ENCODE measurements at regions not wholly inside any gene's neighbourhood (a gene's known extent, or its start where the extent isn't known, plus 50 kb on each side); places are given as distances from the start of the nearest gene placed in this dataset.
"Not testable (repeated sequence)": the region's sequence is repeated elsewhere in the genome, so short reads cannot be mapped to it uniquely, and the experiment has no call there.

DNA sequence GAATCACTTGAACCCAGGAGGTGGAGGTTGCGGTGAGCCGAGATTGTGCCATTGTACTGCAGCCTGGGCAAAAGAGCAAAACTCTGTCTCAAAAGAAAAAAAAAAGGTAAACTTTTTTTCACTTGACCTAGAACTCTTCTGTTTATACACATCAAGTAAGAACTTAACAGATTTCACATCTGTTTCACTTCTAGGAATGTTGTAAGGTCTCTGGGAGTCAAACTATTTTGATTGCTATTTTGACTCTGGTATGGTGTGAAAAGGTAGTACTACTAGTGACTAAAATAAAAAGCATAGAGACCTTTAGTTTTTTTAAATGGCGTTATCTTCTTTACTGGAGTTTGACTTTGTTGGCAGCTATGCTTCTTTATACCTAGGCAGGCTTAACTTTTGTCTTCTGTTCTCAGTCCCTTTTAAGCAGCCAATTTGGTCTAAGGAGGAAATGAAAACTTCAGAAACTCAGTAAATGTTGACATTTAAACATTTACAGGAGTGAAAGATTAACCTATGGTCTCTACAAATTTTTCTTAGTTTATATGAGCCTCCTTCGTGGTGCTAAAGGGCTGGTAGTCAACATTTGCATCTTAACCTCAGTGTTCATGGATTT, 84.7 kb downstream of the METTL2B start:
- H3K9me3 Mint-ChIP-seq; H3K27me3 Mint-ChIP-seq (ENCODE audit: low read depth); ATAC-seq; DNase-seq (ENCODE audit: low spot score); CTCF ChIA-PET; H3K36me3 Mint-ChIP-seq; H3K4me1 Mint-ChIP-seq; H3K4me3 Mint-ChIP-seq; H3K27ac Mint-ChIP-seq; POLR2A ChIA-PET: not testable (repeated sequence)

DNA sequence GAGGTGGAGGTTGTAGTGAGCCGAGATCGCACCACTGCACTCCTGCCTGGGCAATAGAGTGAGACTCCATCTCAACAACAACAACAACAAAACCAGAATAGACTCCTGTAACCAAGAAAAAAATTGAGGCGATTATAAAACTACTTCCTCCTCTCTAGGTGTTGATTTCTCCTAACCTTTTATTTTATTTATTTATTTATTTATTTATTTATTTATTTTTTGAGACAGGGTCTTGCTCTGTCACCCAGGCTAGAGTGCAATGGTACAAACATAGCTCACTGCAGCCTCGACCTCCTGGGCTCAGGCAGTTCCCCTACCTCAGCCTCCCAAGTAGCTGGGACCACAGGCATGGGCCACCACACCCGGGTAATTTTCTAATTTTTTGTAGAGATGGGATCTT, 86.2 kb downstream of the METTL2B start:
- CTCF ChIA-PET; POLR2A ChIA-PET; H3K27ac Mint-ChIP-seq; ATAC-seq; H3K27me3 Mint-ChIP-seq (ENCODE audit: low read depth); H3K36me3 Mint-ChIP-seq; H3K9me3 Mint-ChIP-seq; DNase-seq (ENCODE audit: low spot score); H3K4me3 Mint-ChIP-seq; H3K4me1 Mint-ChIP-seq: not testable (repeated sequence)

DNA sequence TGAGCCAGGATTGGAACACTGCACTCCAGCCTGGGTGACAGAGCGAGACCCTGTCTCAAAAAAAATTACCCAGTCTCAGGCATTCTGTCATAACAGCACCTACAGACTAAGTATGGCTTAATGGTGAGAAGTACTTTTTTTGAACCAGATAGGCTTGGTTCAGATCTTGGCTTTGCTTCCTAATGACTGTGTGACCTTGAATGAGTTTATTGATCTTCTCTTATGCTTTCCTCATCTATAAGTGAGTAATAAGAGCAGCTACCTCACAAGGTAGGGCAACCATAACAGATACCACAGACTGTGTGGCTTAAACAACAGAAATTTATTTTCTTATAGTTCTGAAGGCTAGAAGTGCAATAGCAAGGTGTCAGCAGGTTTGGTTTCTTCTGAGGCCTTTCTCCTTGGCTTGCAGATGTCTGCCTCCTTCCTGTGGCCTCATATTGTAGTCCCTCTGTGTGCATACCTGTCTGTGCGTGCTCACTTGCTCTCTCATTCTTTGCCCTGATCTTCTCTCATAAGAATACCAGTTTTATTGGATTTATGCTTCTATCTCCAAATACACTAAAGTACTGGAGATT, 87.7 kb downstream of the METTL2B start:
- DNase-seq (ENCODE audit: low spot score); CTCF ChIA-PET; H3K36me3 Mint-ChIP-seq; H3K9me3 Mint-ChIP-seq; ATAC-seq; H3K27me3 Mint-ChIP-seq (ENCODE audit: low read depth); H3K4me1 Mint-ChIP-seq; POLR2A ChIA-PET; H3K4me3 Mint-ChIP-seq: not testable (repeated sequence)
- peak overlapping the region; percentile 74; the same call in 1 of the 2 replicates for H3K27ac Mint-ChIP-seq

DNA sequence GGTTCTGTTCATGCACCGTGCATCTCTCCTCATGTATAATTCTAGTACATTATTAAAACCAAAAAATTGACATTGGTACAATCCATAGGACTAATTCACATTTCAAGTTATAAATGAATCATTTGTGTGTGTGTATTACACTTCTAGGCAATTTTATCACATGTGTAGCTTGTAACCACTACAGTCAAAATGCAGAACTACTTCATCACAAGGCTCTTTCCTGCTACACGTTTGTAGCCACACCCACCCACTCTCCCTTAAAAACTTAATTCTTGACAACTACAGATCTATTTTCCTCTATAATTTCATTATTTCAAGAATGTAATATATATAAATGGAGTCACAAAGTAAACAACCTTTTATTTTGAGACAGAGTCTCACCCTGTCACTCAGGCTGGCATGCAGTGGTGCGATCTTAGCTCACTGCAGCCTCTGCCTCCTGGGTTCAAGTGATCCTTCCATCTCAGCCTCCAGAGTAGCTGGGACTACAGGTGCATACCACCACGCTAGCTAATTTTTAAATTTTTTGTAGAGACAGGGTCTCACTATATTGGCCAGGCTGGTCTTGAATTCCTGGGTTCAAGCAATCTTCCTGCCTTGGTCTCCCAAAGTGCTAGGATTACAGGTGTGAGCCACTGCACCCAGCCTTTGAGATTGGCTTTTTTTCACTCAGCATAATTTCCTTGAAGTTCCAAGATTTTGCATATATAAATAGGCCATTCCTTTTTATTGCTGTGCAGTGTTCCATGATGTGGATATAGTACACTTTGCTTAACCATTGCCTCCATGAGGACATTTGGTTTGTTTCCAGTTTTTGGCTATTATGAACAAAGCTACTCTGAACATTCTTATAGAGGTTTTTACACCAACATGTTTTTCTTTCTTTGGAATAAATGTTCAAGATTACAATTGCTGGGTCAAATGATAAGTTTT, 88.7 kb downstream of the METTL2B start:
- ATAC-seq: not testable (repeated sequence)
- peaks cover 19% of the 10 kb centered on the region for H3K36me3 Mint-ChIP-seq
- H3K9me3 Mint-ChIP-seq: peaks cover 12% of the 10 kb centered on the region

DNA sequence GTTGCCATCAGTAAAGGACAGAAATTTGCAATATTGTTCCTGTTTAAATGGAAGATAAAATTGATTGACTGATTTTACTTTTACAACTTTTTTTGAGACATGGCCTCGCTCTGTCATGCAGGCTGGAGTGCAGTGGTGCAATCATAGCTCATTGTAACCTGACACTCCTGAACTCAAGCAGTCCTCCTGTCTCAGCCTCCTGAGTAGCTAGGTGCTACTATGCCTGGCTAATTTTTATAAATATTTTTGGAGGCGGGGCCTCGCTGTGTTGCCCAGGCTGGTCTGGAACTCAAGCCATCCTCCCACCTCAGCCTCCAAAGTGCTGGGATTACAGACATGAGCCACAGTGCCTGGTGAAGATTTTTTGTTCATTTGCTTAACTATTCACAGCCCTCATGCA, 96.8 kb upstream of the GARIN1A start:
- not testable (repeated sequence) for H3K9me3 Mint-ChIP-seq, ATAC-seq

More for the DNA sequence above, 88.7 kb downstream of the METTL2B start:
- H3K27ac Mint-ChIP-seq; H3K27me3 Mint-ChIP-seq (ENCODE audit: low read depth); H3K4me3 Mint-ChIP-seq; DNase-seq (ENCODE audit: low spot score); H3K4me1 Mint-ChIP-seq; CTCF ChIA-PET; POLR2A ChIA-PET: not testable (repeated sequence)

DNA sequence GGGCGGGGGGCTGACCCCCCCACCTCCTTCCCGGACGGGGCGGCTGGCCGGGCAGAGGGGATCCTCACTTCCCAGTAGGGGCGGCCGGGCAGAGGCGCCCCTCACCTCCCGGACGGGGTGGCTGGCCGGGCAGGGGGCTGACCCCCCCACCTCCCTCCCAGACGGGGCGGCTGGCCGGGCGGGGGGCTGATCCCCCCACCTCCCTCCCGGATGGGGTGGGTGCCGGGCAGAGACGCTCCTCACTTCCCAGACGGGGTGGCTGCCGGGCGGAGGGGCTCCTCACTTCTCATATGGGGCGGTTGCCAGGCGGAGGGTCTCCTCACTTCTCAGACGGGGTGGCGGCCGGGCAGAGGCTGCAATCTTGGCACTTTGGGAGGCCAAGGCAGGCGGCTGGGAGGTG, 95.1 kb upstream of the GARIN1A start:
- ATAC-seq; POLR2A ChIA-PET; H3K4me3 Mint-ChIP-seq; H3K4me1 Mint-ChIP-seq; CTCF ChIA-PET; H3K9me3 Mint-ChIP-seq; DNase-seq (ENCODE audit: low spot score); H3K27ac Mint-ChIP-seq; H3K27me3 Mint-ChIP-seq (ENCODE audit: low read depth): not testable (repeated sequence)
- peaks cover 35% of the 10 kb centered on the region for H3K36me3 Mint-ChIP-seq

More for the DNA sequence above, 96.8 kb upstream of the GARIN1A start:
- peaks cover 42% of the 10 kb centered on the region for H3K36me3 Mint-ChIP-seq
- CTCF ChIA-PET; H3K27ac Mint-ChIP-seq; H3K27me3 Mint-ChIP-seq (ENCODE audit: low read depth); H3K4me3 Mint-ChIP-seq; POLR2A ChIA-PET; H3K4me1 Mint-ChIP-seq; DNase-seq (ENCODE audit: low spot score): not testable (repeated sequence)

DNA sequence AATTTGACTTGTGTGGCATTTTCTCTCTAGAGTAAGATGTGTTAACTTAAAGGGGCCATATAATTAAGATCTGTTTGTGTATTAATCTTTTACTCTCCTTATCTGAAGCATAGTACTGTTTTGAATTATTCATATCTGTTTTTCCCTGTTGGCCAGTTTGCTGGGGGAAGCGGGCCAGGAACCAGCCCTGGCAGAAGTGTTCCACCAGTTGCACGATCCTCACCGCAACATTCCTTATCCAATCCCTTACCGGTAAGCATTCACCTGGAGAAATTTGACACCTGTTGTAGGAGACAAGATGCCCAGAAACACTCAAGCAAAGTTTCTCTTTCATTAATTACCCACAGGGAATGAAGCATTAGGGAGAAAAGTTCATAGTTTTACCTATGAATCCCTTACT, 92.2 kb upstream of the GARIN1A start:
- CTCF ChIA-PET; H3K4me3 Mint-ChIP-seq; H3K27me3 Mint-ChIP-seq (ENCODE audit: low read depth); DNase-seq (ENCODE audit: low spot score); H3K9me3 Mint-ChIP-seq; POLR2A ChIA-PET; H3K4me1 Mint-ChIP-seq; H3K27ac Mint-ChIP-seq: not testable (repeated sequence)
- ATAC-seq: peak; percentile 38; the same call in 1 of the 2 replicates
- H3K36me3 Mint-ChIP-seq: peaks cover 23% of the 10 kb centered on the region

DNA sequence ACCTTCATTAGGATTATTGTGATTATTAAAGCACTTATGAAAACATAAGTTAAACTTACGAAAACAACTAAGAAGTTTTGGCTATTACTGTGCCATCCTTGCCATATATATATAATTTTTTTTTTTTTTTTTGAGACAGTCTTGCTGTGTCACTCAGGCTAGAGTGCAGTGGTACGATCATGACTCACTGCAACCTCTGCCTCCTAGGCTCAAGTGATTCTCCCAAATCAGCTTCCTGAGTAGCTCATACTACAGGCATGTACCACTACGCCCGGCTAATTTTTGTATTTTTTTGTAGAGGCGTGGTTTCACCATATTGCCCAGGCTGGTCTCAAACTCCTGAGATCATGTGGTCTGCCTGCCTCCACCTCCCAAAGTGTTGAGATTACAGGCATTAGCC, 91.0 kb upstream of the GARIN1A start:
- POLR2A ChIA-PET; H3K27ac Mint-ChIP-seq; H3K9me3 Mint-ChIP-seq; ATAC-seq; H3K27me3 Mint-ChIP-seq (ENCODE audit: low read depth); DNase-seq (ENCODE audit: low spot score); H3K4me3 Mint-ChIP-seq; H3K4me1 Mint-ChIP-seq; CTCF ChIA-PET: not testable (repeated sequence)
- H3K36me3 Mint-ChIP-seq: peaks cover 12% of the 10 kb centered on the region

DNA sequence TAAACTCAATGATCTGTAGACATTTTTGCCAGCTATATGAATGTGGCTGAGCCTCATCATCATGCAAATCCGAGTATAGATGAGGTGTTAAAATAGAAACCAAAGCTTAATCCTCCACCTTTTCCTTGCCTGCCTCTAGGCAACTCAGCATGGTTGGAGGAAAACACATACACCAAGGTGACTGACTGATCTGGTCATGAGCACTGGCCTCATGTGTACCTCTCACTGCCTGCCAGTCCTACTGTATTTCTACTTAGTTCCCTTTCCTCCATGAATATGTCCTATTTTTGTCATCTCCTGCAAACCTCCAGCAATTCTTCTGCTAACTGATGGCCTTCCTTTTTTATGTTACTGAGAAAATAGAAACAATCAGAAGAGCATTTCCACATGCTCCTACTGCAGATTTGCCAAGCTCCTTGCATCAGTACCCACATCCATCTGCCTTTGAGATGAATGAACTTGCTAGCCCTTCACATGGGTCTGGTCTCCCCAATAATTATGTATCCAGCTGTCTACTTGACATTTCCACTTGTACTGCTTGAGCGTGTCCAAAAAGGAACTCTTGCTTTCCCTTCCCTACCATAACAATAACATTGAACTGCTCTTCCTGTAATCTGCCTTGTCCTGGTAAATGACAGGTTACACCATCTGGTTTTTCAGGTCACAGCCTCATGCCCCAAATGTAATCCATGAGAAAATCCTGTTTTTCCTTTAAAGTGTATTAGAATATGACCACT, 90.1 kb upstream of the GARIN1A start:
- H3K4me1 Mint-ChIP-seq; DNase-seq (ENCODE audit: low spot score); H3K9me3 Mint-ChIP-seq; POLR2A ChIA-PET; CTCF ChIA-PET; ATAC-seq; H3K27me3 Mint-ChIP-seq (ENCODE audit: low read depth); H3K27ac Mint-ChIP-seq; H3K4me3 Mint-ChIP-seq: not testable (repeated sequence)
- peaks cover 12% of the 10 kb centered on the region for H3K36me3 Mint-ChIP-seq

DNA sequence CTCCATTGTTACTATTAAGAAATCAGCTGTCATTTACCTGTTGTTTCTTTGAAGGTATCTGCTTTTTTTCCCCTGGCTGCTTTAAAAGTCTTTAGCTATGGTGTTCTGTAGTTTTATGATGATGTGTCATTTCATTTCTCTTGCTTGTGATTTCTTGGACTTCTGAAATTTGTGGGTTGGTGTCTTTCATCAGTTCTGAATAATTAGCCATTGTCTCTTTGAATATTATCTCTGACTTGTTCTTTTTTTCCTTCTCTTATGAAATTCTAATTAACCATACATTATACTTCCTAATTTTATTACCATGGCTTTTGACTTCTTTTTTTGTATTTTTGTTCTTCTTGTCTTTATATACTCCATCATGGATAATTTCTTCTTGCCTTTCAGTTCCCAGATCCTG, 85.4 kb upstream of the GARIN1A start:
- H3K4me1 Mint-ChIP-seq; H3K27me3 Mint-ChIP-seq (ENCODE audit: low read depth); H3K4me3 Mint-ChIP-seq; ATAC-seq; POLR2A ChIA-PET; DNase-seq (ENCODE audit: low spot score); H3K9me3 Mint-ChIP-seq; CTCF ChIA-PET; H3K36me3 Mint-ChIP-seq: not testable (repeated sequence)
- peak overlapping the region; percentile 43 for H3K27ac Mint-ChIP-seq
